ENCODE measurements at regions not wholly inside any gene's neighbourhood (a gene's known extent, or its start where the extent isn't known, plus 50 kb on each side); places are given as distances from the start of the nearest gene placed in this dataset.

- no peak for TF ChIP-seq CTCF (conservative IDR thresholded peaks at IDR 0.05)
- TF ChIP-seq EZH2 (IDR thresholded peaks at IDR 0.05; ENCODE audit: low read depth), result no peak
Measured at GRCh38 chr10:9682802-9683201, 1334.9 kb upstream of the CELF2 start.
